ENCODE measurements at regions not wholly inside any gene's neighbourhood (a gene's known extent, or its start where the extent isn't known, plus 50 kb on each side); places are given as distances from the start of the nearest gene placed in this dataset.

- no peak for TF ChIP-seq EZH2 (IDR thresholded peaks at IDR 0.05; ENCODE audit: borderline replicate concordance, control insufficient read depth, low read depth, low read length)
- no peak for TF ChIP-seq HDAC2 (IDR thresholded peaks at IDR 0.05)
- no peak for TF ChIP-seq CREM (IDR thresholded peaks at IDR 0.05; ENCODE audit: low read depth)
- no peak for TF ChIP-seq ESRRA (IDR thresholded peaks at IDR 0.05; ENCODE audit: low read length)
- no peak for TF ChIP-seq ZNF217 (IDR thresholded peaks at IDR 0.05)
- TF ChIP-seq CTCF (IDR thresholded peaks at IDR 0.05 in 2 of 3, conservative IDR thresholded peaks at IDR 0.05 in 1 of 3; ENCODE audit: control insufficient read depth in 2 of 3, extremely low read depth in 1 of 3, insufficient read depth in 1 of 3, low read depth in 3 of 3, low read length in 3 of 3), result no peak
Observed at GRCh38 chr19:28061111-28061510, 1151.8 kb downstream of the UQCRFS1 start.
